CD4-positive, alpha-beta T cell (primary cell): ENCODE measurements at regions not wholly inside any gene's neighbourhood (a gene's known extent, or its start where the extent isn't known, plus 50 kb on each side); places are given as distances from the start of the nearest gene placed in this dataset.

Experiments used
- ATAC-seq: fragments of 200-7000 bp; cut with Tn5 transposase; one replicate; pipeline ENCODE4 v1.10.0; 2022; ENCODE audit warnings: mild to moderate bottlenecking; ENCODE audit not compliant: poor library complexity
- CTCF ChIA-PET: fragments of 350-600 bp; sonication (Branson Sonifier 250); formaldehyde crosslinking; loops from one replicate; lab custom pipeline; 2021; ENCODE audit warnings: antibody characterized with exemption, inconsistent platforms; lab: Charles Lee
- POLR2A ChIA-PET: fragments of 350-600 bp; sonication (Branson Sonifier 250); formaldehyde crosslinking; loops from one replicate; lab custom pipeline; 2021; ENCODE audit warnings: antibody characterized with exemption, inconsistent platforms; lab: Charles Lee
- DNase-seq, 14 experiments: peaks; one replicate each; pipeline ENCODE4 v3.0.0-alpha.2; 2013 to 2020; ENCODE audit warnings: mixed read lengths in 2 of 14
- H3K27ac ChIP-seq, 2 donors: one replicate each; pipeline versions ENCODE4 v1.5.1 to v1.7.0; 2013; ENCODE audit warnings: low read length in 2 of 2, low read depth in 1 of 2, mild to moderate bottlenecking in 1 of 2
- H3K27me3 ChIP-seq, 2 experiments: 1 replicate in 1 of 2; 2 replicates in 1 of 2; pipeline versions ENCODE4 v1.6.1 to v1.7.0; 2013; ENCODE audit warnings: low read length in 2 of 2, control low read depth in 1 of 2, mild to moderate bottlenecking in 1 of 2, moderate library complexity in 1 of 2; ENCODE audit not compliant: insufficient read depth in 2 of 2, control insufficient read depth in 1 of 2
- H3K36me3 ChIP-seq: one replicate; pipeline ENCODE4 v1.6.1; 2013; ENCODE audit warnings: low read length, control low read depth; ENCODE audit not compliant: insufficient read depth
- H3K4me1 ChIP-seq: one replicate; pipeline ENCODE4 v1.6.1; 2013; ENCODE audit warnings: low read length, control low read depth; ENCODE audit not compliant: insufficient read depth
- H3K4me3 ChIP-seq: one replicate; pipeline ENCODE4 v1.5.1; 2013; ENCODE audit warnings: mild to moderate bottlenecking, low read length, moderate library complexity
- H3K9me3 ChIP-seq, 2 experiments: 1 replicate in 1 of 2; 2 replicates in 1 of 2; pipeline versions ENCODE4 v1.6.1 to v1.7.0; 2013; ENCODE audit warnings: low read length in 2 of 2, mild to moderate bottlenecking in 2 of 2, control low read depth in 1 of 2, moderate library complexity in 1 of 2; ENCODE audit not compliant: control insufficient read depth in 1 of 2, insufficient read depth in 1 of 2
- H3K27ac Mint-ChIP-seq: one replicate; pipeline ENCODE4 v1.8.0; 2020; ENCODE audit warnings: mixed read lengths
- H3K27me3 Mint-ChIP-seq: one replicate; pipeline ENCODE4 v1.8.0; 2021; ENCODE audit warnings: mixed read lengths
- H3K36me3 Mint-ChIP-seq: one replicate; pipeline ENCODE4 v1.8.0; 2021; ENCODE audit warnings: low read depth, mixed read lengths
- H3K4me1 Mint-ChIP-seq: one replicate; pipeline ENCODE4 v1.8.0; 2021; ENCODE audit warnings: low read depth, mixed read lengths
- H3K4me3 Mint-ChIP-seq: one replicate; pipeline ENCODE4 v1.8.0; 2020; ENCODE audit warnings: mild to moderate bottlenecking, mixed read lengths
- H3K9me3 Mint-ChIP-seq: one replicate; pipeline ENCODE4 v1.8.0; 2020; ENCODE audit warnings: mixed read lengths
- CTCF ChIP-seq: fragments of 200-600 bp; IDR thresholded peaks from one replicate; pipeline ENCODE4 v1.8.0; 2022; ENCODE audit warnings: antibody characterized with exemption, mild to moderate bottlenecking
- intact Hi-C, 2 experiments: fragments of 100-400 bp; cut with DNase I in 1 of 2; cut with micrococcal nuclease in 1 of 2; formaldehyde crosslinking; loops; one replicate each; pipeline versions ENCODE4 v1.15.1 to v1.9.0; 2023 to 2025; cut with DNase I, micrococcal nuclease

GRCh38 chr16:5895137-5895536 lies 797.5 kb upstream of the EEF2KMT start:
- no peaks in the 10 kb centered on the region for H3K27me3 Mint-ChIP-seq
- intact Hi-C loops, result no loop called here
- H3K4me3 Mint-ChIP-seq, result no peak overlapping the region
- H3K27ac Mint-ChIP-seq, result no peak overlapping the region
- no peak for ATAC-seq
- CTCF ChIA-PET, result no interaction called here
- no peaks in the 10 kb centered on the region for H3K4me1 ChIP-seq
- H3K27ac ChIP-seq, result no peak overlapping the region
- no peaks in the 10 kb centered on the region for H3K36me3 Mint-ChIP-seq
- POLR2A ChIA-PET, result no interaction called here
- no peaks in the 10 kb centered on the region for H3K4me1 Mint-ChIP-seq
- no peaks in the 10 kb centered on the region for H3K36me3 ChIP-seq
- TF ChIP-seq CTCF, result no peak
- H3K9me3 ChIP-seq, result peaks cover 15 to 19% of the 10 kb centered on the region in 2 experiments
- no peaks in the 10 kb centered on the region for H3K27me3 ChIP-seq
- H3K4me3 ChIP-seq, result no peak overlapping the region
- H3K9me3 Mint-ChIP-seq, result peaks cover 13% of the 10 kb centered on the region
- DNase-seq, result no peak

GRCh38 chr16:5891296-5891695 lies 793.7 kb upstream of the EEF2KMT start:
- H3K27ac Mint-ChIP-seq, result no peak overlapping the region
- Histone ChIP-seq H3K36me3 (no peaks in the 10 kb centered on the region), H3K4me3 (no peak overlapping the region), H3K27ac (no peak overlapping the region), H3K4me1 (no peaks in the 10 kb centered on the region), H3K27me3 (no peaks in the 10 kb centered on the region), H3K9me3 (peaks cover 0 to 12% of the 10 kb centered on the region in 2 experiments)
- DNase-seq, result no peak
- H3K4me3 Mint-ChIP-seq, result no peak overlapping the region
- H3K27me3 Mint-ChIP-seq, result no peaks in the 10 kb centered on the region
- no peak for TF ChIP-seq CTCF
- intact Hi-C loops, result no loop called here
- H3K9me3 Mint-ChIP-seq, result peaks cover 8% of the 10 kb centered on the region
- H3K36me3 Mint-ChIP-seq, result no peaks in the 10 kb centered on the region
- POLR2A ChIA-PET, result no interaction called here
- no peak for ATAC-seq
- H3K4me1 Mint-ChIP-seq, result no peaks in the 10 kb centered on the region
- CTCF ChIA-PET, result no interaction called here

- ChIA-PET POLR2A (no interaction called here), CTCF (no interaction called here)
- no peaks in the 10 kb centered on the region for H3K36me3 Mint-ChIP-seq
- H3K9me3 Mint-ChIP-seq, result peaks cover 3% of the 10 kb centered on the region
- ATAC-seq (no peak), DNase-seq (no peak)
- H3K36me3 ChIP-seq, result no peaks in the 10 kb centered on the region
- TF ChIP-seq CTCF, result no peak
- no peak overlapping the region for H3K4me3 ChIP-seq
- H3K4me3 Mint-ChIP-seq, result no peak overlapping the region
- H3K27me3 Mint-ChIP-seq, result no peaks in the 10 kb centered on the region
- H3K9me3 ChIP-seq, result peaks cover 0 to 5% of the 10 kb centered on the region in 2 experiments
- intact Hi-C loops, result no loop called here
- H3K27me3 ChIP-seq, result no peaks in the 10 kb centered on the region
- no peak overlapping the region for H3K27ac ChIP-seq
- H3K4me1 Mint-ChIP-seq, result no peaks in the 10 kb centered on the region
- no peak overlapping the region for H3K27ac Mint-ChIP-seq
- no peaks in the 10 kb centered on the region for H3K4me1 ChIP-seq
These were observed 787.9 kb upstream of the EEF2KMT start for GRCh38 chr16:5885521-5885920.
